Aorta (tissue), 5 donors: ENCODE measurements at regions not wholly inside any gene's neighbourhood (a gene's known extent, or its start where the extent isn't known, plus 50 kb on each side); places are given as distances from the start of the nearest gene placed in this dataset.

Source experiments
- ATAC-seq: fragments of 200-7000 bp; cut with Tn5 transposase; one replicate; pipeline ENCODE4 v1.9.1; 2022; ENCODE audit warnings: moderate library complexity; ENCODE audit not compliant: low FRiP score
- DNase-seq, 2 donors: peaks; one replicate each; pipeline ENCODE4 v3.0.0-alpha.2; 2020
- H3K27ac ChIP-seq, 2 donors: one replicate each; pipeline ENCODE4 v1.5.1; 2013; ENCODE audit warnings: low read length in 2 of 2, mild to moderate bottlenecking in 2 of 2, moderate library complexity in 2 of 2, control low read depth in 1 of 2, inconsistent platforms in 1 of 2, low read depth in 1 of 2
- H3K27me3 ChIP-seq, 2 donors: one replicate each; pipeline ENCODE4 v1.6.1; 2013; ENCODE audit warnings: control low read depth in 1 of 2, low read length in 1 of 2, mild to moderate bottlenecking in 1 of 2, moderate library complexity in 1 of 2; ENCODE audit not compliant: insufficient read depth in 2 of 2, control insufficient read depth in 1 of 2
- H3K36me3 ChIP-seq, 2 donors: one replicate each; pipeline ENCODE4 v1.6.1; 2013; ENCODE audit warnings: control low read depth in 1 of 2, low read length in 1 of 2, mild to moderate bottlenecking in 1 of 2; ENCODE audit not compliant: insufficient read depth in 2 of 2, control insufficient read depth in 1 of 2
- H3K4me1 ChIP-seq, 2 donors: one replicate each; pipeline ENCODE4 v1.6.1; 2013; ENCODE audit warnings: low read length in 2 of 2, control low read depth in 1 of 2, mild to moderate bottlenecking in 1 of 2, moderate library complexity in 1 of 2; ENCODE audit not compliant: insufficient read depth in 2 of 2, control insufficient read depth in 1 of 2
- H3K4me3 ChIP-seq, 2 donors: one replicate each; pipeline ENCODE4 v1.5.1; 2013; ENCODE audit warnings: low read length in 2 of 2, control low read depth in 1 of 2, mild to moderate bottlenecking in 1 of 2
- H3K9me3 ChIP-seq: one replicate; pipeline ENCODE4 v1.6.1; 2013; ENCODE audit warnings: mild to moderate bottlenecking, low read length; ENCODE audit not compliant: control insufficient read depth
- WGBS, 2 donors: extraction: QIAGEN DNeasy Blood & Tissue Kit; methylation state at CpG; one replicate each; pipeline ENCODE4 v1.1.7; 2013; 5-methylcytosine and 5-hydroxymethylcytosine counted together
- intact Hi-C, 2 donors: fragments of 100-400 bp; cut with DNase I; formaldehyde crosslinking; loops; one replicate each; pipeline versions ENCODE4 v1.14.2 to v1.15.0; 2022
- donor health status: healthy with polysubstance abuse.
- donor health status: Bipolar disorder and iron deficiency.
- donor health status: DM: no; HTN: no; CAD: no.
- donor health status: DM: no; HTN: no; CAD: no.
- donor health status: DM: yes; HTN: yes; CAD: no.

DNA sequence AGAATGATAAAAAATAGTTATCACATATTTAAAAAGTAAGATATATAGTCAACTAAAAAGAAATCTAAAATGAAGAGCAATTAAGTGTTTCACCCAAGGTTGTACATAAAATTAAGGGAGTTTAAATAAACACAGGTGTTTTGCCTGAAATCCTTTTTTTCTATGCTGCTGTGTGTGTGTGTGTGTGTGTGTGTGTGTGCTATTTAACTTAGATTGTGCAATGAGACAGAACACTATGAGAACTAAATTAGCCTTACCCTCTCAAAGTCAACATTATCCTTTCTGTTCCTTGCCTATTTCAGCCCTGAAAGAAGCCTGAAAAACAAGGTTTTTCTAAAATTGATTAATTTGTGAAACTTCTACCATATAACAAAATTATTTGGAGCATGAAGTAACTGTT, 516.2 kb downstream of the ELAVL2 start:
- H3K4me3 ChIP-seq, result no peak overlapping the region
- H3K9me3 ChIP-seq, result no peaks in the 10 kb centered on the region
- no peaks in the 10 kb centered on the region for H3K27me3 ChIP-seq
- no peaks in the 10 kb centered on the region for H3K4me1 ChIP-seq
- no peak overlapping the region for H3K27ac ChIP-seq
- intact Hi-C loops, result no loop called here
- DNase-seq (no peak), ATAC-seq (no peak)
- H3K36me3 ChIP-seq, result no peaks in the 10 kb centered on the region

DNA sequence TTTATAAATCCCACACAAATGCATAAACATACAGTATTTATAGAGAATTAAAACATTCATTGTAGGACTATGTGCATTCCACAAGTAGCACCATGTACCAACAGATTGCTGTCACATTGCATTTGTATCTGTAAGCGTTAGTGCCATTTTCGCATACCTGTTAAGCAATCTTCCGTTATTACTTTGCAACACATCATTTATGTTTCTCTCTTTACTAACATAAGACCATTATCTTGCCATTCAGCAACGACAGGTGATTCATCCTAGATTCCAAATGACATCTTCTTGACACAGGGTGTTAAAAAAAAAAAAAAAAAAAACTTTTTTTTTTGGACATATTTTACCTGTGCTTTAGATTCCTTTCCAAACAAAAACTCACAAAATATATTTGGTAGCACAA, 511.8 kb downstream of the ELAVL2 start:
- DNase-seq (no peak), ATAC-seq (no peak)
- WGBS, 2 donors, result 87% methylated on average over 4 of the region's 4 CpGs
- no peaks in the 10 kb centered on the region for H3K4me1 ChIP-seq
- no peak overlapping the region for H3K4me3 ChIP-seq
- intact Hi-C loops, result no loop called here
- no peaks in the 10 kb centered on the region for H3K27me3 ChIP-seq
- no peak overlapping the region for H3K27ac ChIP-seq
- H3K9me3 ChIP-seq, result no peaks in the 10 kb centered on the region
- no peaks in the 10 kb centered on the region for H3K36me3 ChIP-seq

DNA sequence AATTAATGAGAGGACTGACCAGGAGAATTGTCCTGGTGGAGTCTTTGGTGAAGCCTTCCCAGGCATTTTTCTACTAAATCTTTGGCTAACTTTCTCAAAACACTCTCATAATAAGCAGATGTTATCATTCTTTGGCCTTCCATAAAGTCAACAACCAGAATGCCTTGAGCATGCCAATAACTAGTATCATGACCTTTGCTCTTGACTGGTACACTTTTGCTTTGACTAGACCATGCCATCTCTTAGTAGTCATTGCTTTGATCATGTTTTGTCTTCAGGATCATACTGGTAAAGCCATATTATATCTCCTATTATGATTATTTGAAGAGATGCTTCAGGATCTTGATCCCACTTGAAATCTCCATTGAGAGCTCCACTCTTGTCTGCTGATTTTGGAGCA, 506.9 kb downstream of the ELAVL2 start:
- no peak overlapping the region for H3K27ac ChIP-seq
- no peak for ATAC-seq
- H3K4me3 ChIP-seq, result no peak overlapping the region
- no peaks in the 10 kb centered on the region for H3K4me1 ChIP-seq
- no peaks in the 10 kb centered on the region for H3K27me3 ChIP-seq
- intact Hi-C loops, result no loop called here
- H3K36me3 ChIP-seq, result no peaks in the 10 kb centered on the region
- no peaks in the 10 kb centered on the region for H3K9me3 ChIP-seq
- no peak for DNase-seq

- Histone ChIP-seq H3K27me3 (no peaks in the 10 kb centered on the region), H3K4me3 (no peak overlapping the region), H3K36me3 (no peaks in the 10 kb centered on the region), H3K4me1 (no peaks in the 10 kb centered on the region), H3K9me3 (no peaks in the 10 kb centered on the region), H3K27ac (no peak overlapping the region)
- no peak for ATAC-seq
- intact Hi-C loops, result no loop called here
- WGBS, 2 donors, result 79 to 84% methylated on average over 2 of the region's 2 CpGs
- no peak for DNase-seq
Measured at GRCh38 chr9:23321049-23321448, 505.0 kb downstream of the ELAVL2 start.

- Histone ChIP-seq H3K27me3 (no peaks in the 10 kb centered on the region), H3K9me3 (no peaks in the 10 kb centered on the region), H3K36me3 (no peaks in the 10 kb centered on the region), H3K4me3 (no peak overlapping the region), H3K27ac (no peak overlapping the region), H3K4me1 (no peaks in the 10 kb centered on the region)
- 57 to 60% methylated on average over 4 of the region's 4 CpGs for WGBS, 2 donors
- DNase-seq (no peak), ATAC-seq (no peak)
- intact Hi-C loops, result no loop called here
Measured at GRCh38 chr9:23322392-23322791, 503.6 kb downstream of the ELAVL2 start.

DNA sequence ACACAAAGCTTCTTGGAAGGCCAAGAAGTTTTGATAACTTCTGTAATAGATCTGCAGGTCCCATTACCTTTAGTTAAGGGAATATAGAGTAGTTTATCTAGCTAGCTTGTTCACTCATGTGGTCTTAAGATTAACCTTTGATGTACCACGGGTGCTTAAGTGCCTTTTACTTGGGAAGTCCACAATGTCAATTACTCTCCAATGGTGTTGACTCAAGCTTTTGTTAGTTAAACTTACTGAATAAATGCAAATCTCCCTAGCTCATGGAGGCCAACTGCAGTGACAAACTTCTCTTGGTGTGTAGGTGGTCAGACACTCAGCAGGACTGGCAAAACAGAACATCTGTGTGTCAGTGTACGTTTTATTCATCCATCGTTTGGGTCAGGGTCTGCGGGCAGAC, 501.5 kb downstream of the ELAVL2 start:
- H3K4me1 ChIP-seq, result no peaks in the 10 kb centered on the region
- no peaks in the 10 kb centered on the region for H3K27me3 ChIP-seq
- 74 to 80% methylated on average over 4 of the region's 4 CpGs for WGBS, 2 donors
- H3K9me3 ChIP-seq, result no peaks in the 10 kb centered on the region
- H3K36me3 ChIP-seq, result no peaks in the 10 kb centered on the region
- DNase-seq (no peak), ATAC-seq (no peak)
- H3K4me3 ChIP-seq, result no peak overlapping the region
- H3K27ac ChIP-seq, result no peak overlapping the region
- intact Hi-C loops, result no loop called here

DNA sequence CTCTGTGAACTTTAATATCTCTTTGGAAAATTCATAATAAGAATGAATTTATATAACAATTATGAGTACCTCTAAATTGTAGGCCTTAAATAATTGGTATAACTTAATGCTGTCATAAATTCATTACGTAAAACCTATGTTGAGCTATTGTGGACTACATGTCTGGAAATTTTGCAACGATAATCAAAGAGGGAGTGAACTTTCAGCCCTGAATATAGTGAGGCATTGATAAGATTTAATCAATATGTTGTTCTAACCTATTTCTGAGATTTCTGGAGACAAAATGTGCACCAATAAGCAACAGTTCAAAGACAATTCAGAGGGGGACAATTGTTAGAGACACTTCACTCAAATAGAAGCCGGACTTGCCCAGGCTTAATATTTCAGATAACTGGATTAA, 499.4 kb downstream of the ELAVL2 start:
- no peaks in the 10 kb centered on the region for H3K9me3 ChIP-seq
- ATAC-seq, result no peak
- no peak for DNase-seq
- H3K27ac ChIP-seq, result no peak overlapping the region
- no peak overlapping the region for H3K4me3 ChIP-seq
- no peaks in the 10 kb centered on the region for H3K4me1 ChIP-seq
- intact Hi-C loops, result no loop called here
- H3K27me3 ChIP-seq, result peaks cover 0 to 2% of the 10 kb centered on the region in 2 donors
- H3K36me3 ChIP-seq, result no peaks in the 10 kb centered on the region
- WGBS, 2 donors, result 92 to 93% methylated on average over 3 of the region's 3 CpGs

DNA sequence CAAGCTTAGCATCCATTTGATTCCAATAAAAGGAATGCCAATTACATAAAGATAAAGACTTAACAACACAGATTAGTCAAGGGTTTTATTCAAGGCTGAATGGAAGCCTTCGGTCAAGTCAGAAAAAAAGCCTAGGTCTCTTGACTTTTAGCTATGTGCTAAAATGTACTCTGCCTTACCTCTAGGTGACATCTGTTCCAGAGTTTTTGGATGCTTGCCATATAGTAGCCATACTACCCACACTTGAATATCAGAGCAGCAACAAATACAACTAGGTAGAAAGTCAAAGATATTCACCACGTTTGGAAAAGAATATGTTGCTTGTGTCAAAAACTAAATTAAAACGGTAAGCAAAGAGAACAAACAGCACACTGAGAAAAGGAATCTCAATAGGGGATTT, 484.7 kb downstream of the ELAVL2 start:
- intact Hi-C loops, result no loop called here
- H3K9me3 ChIP-seq, result no peaks in the 10 kb centered on the region
- DNase-seq, result no peak
- no peak overlapping the region for H3K27ac ChIP-seq
- H3K4me1 ChIP-seq, result no peaks in the 10 kb centered on the region
- no peaks in the 10 kb centered on the region for H3K27me3 ChIP-seq
- 82 to 93% methylated on average over 3 of the region's 3 CpGs for WGBS, 2 donors
- ATAC-seq, result no peak
- no peaks in the 10 kb centered on the region for H3K36me3 ChIP-seq
- H3K4me3 ChIP-seq, result no peak overlapping the region

- peak; percentile 71 for ATAC-seq
Measured at GRCh38 chr9:23342291-23342690, 483.7 kb downstream of the ELAVL2 start.

GRCh38 chr9:23343226-23343625, 482.8 kb downstream of the ELAVL2 start:
- Histone ChIP-seq H3K27me3 (no peaks in the 10 kb centered on the region), H3K27ac (no peak overlapping the region), H3K4me1 (no peaks in the 10 kb centered on the region), H3K4me3 (no peak overlapping the region), H3K36me3 (no peaks in the 10 kb centered on the region), H3K9me3 (no peaks in the 10 kb centered on the region)
- intact Hi-C loops, result no loop called here
- DNase-seq (no peak), ATAC-seq (no peak)
- 86 to 97% methylated on average over 1 of the region's 1 CpG for WGBS, 2 donors

More at GRCh38 chr9:23342291-23342690, 483.7 kb downstream of the ELAVL2 start:
- Histone ChIP-seq H3K4me1 (no peaks in the 10 kb centered on the region), H3K27me3 (no peaks in the 10 kb centered on the region), H3K27ac (no peak overlapping the region), H3K36me3 (no peaks in the 10 kb centered on the region), H3K4me3 (no peak overlapping the region), H3K9me3 (no peaks in the 10 kb centered on the region)
- WGBS, 2 donors, result 3 to 4% methylated on average over 1 of the region's 1 CpG
- intact Hi-C loops, result no loop called here
- DNase-seq, result no peak
